BJ (cell line): ENCODE measurements at regions not wholly inside any gene's neighbourhood (a gene's known extent, or its start where the extent isn't known, plus 50 kb on each side); places are given as distances from the start of the nearest gene placed in this dataset.

Experiments
- CTCF ChIA-PET: fragments of 350-600 bp; formaldehyde crosslinking; extraction: SDS; loops from one replicate; lab custom pipeline; 2021; ENCODE audit warnings: antibody characterized with exemption, inconsistent platforms; lab: Yijun Ruan, JAX
- POLR2A ChIA-PET: fragments of 300-600 bp; sonication (Branson Sonifier 250); formaldehyde crosslinking; extraction: SDS; loops from one replicate; lab custom pipeline; 2021; ENCODE audit warnings: antibody characterized with exemption; lab: Charles Lee
- DNase-seq: peaks from one replicate; pipeline ENCODE4 v3.0.0-alpha.2; 2011; ENCODE audit warnings: low read depth
- H3K27me3 ChIP-seq: 2 replicates; pipeline ENCODE4 v1.6.0; 2011; ENCODE audit warnings: low read length; ENCODE audit not compliant: control insufficient read depth, insufficient read depth
- H3K36me3 ChIP-seq: 2 replicates; pipeline ENCODE4 v1.5.1; 2011; ENCODE audit warnings: low read length; ENCODE audit not compliant: control insufficient read depth, insufficient read depth
- H3K4me3 ChIP-seq: 2 replicates; pipeline ENCODE4 v1.5.1; 2011; ENCODE audit warnings: low read depth, mild to moderate bottlenecking, control low read depth, low read length
- TF ChIP-seq, protein P1 (sequence below): IDR thresholded peaks from 2 replicates; pipeline ENCODE4 v1.5.1; 2011; ENCODE audit warnings: low read depth, mild to moderate bottlenecking, control low read depth, inconsistent platforms, low read length, moderate library complexity; ENCODE audit not compliant: insufficient read depth

DNA sequence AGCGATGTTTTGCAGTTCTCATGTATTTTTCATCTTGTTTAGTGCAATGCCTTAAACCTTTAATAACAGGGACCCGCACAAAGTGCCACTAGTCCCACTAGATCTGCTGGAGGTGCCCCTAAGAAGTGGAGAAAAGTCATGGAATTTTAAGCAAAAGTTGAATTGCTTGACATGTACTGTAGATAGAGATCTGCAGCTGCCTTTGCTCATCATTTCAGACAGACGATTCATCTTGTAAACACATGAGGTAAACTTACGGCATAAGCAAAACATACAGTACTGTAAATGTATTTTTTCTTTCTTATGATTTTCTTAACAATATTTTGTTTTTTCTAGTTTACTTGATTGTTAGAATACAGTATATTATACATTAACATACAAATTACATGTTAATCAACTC is 295.6 kb downstream of the CASP12 start:
- ChIA-PET CTCF (no interaction called here), POLR2A (no interaction called here)
- no peaks in the 10 kb centered on the region for H3K36me3 ChIP-seq
- DNase-seq: no peak
- TF ChIP-seq, protein P1, sequence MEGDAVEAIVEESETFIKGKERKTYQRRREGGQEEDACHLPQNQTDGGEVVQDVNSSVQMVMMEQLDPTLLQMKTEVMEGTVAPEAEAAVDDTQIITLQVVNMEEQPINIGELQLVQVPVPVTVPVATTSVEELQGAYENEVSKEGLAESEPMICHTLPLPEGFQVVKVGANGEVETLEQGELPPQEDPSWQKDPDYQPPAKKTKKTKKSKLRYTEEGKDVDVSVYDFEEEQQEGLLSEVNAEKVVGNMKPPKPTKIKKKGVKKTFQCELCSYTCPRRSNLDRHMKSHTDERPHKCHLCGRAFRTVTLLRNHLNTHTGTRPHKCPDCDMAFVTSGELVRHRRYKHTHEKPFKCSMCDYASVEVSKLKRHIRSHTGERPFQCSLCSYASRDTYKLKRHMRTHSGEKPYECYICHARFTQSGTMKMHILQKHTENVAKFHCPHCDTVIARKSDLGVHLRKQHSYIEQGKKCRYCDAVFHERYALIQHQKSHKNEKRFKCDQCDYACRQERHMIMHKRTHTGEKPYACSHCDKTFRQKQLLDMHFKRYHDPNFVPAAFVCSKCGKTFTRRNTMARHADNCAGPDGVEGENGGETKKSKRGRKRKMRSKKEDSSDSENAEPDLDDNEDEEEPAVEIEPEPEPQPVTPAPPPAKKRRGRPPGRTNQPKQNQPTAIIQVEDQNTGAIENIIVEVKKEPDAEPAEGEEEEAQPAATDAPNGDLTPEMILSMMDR: no peak
- H3K27me3 ChIP-seq: no peaks in the 10 kb centered on the region
- no peak overlapping the region for H3K4me3 ChIP-seq

DNA sequence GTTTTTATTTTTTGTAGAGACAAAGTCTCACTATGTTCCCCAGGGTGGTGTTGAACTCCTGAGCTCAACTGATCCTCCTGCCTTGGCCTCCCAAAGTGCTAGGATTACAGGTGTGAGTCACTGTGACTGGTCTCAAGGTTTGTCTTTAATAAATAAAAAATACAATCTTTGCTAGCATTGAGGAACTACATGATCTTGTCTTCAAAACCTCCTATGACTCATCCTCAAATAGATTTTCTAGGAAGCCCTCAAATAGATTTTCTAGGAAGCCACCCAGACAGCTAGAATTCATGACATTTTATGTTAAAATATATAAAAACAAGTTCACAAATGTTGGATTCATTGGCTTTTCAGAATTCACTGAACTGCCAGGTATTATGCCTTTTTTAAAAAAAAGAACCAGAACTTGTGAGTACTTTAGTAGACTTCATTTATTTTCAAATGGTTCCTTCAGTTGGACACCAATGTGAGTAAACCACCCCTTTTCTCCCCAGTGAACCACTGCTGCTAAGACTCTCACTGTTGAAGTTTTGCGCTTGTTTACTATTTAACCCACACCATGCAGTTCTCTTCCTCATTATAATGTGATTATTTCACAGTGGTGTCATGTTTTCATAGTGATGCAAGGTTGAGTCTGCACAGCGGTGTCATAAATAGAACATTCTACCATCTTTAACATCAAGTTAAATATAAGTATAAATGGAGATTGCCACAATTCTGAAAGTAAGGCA is 303.9 kb downstream of the CASP12 start:
- TF ChIP-seq, protein P1: no peak
- ChIA-PET POLR2A (no interaction called here), CTCF (no interaction called here)
- Histone ChIP-seq H3K27me3 (no peaks in the 10 kb centered on the region), H3K36me3 (no peaks in the 10 kb centered on the region), H3K4me3 (no peak overlapping the region)
- DNase-seq: no peak

DNA sequence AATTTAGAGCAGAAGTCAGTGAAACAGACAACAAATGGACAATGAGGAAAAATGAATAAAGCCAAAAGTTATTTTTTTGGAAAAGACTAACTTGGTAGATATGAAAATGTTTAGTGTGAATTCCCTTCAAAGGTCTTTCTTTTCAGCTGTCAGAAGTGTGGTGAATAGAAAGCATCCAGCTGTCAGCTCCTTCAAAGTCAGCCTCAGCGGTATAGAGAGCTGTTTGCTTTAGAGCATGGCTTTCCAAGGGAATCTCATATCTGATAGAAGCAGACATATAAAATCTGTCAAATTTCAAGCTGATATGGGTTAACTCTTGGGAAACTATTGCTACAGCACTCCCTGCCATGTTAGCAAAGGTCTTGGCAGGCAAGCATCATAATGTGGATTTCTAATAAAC is 309.3 kb downstream of the CASP12 start:
- TF ChIP-seq, protein P1: no peak
- no peaks in the 10 kb centered on the region for H3K36me3 ChIP-seq
- H3K27me3 ChIP-seq: no peaks in the 10 kb centered on the region
- no peak overlapping the region for H3K4me3 ChIP-seq
- no peak for DNase-seq
- ChIA-PET CTCF (no interaction called here), POLR2A (interaction anchor here (0.7 kb wide), 1 partner anchor 259 kb away, joined by 4 read pairs; no protein-coding TSS in a partner anchor)

DNA sequence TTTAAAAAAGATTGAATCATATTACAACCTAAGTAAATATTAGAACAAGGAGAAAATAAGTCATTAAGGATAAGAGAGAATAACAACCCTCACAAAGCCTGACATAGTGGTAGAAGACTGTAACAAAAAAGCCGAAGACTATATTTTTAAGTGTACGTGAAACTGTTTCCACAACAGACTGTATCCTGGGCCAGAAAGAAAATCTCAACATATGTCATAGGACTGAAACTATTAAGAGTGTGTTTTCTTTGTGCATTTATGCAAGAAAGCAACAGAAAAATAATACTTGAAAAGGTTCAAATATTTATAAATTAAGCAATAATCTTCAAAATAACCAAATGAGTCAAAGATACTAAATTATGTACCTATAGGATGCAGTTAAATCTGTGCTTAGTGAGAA is 309.8 kb downstream of the CASP12 start:
- TF ChIP-seq, protein P1: no peak
- no peaks in the 10 kb centered on the region for H3K36me3 ChIP-seq
- CTCF ChIA-PET: no interaction called here
- H3K4me3 ChIP-seq: no peak overlapping the region
- no peaks in the 10 kb centered on the region for H3K27me3 ChIP-seq
- POLR2A ChIA-PET: interaction anchor here (0.7 kb wide), 1 partner anchor 259 kb away, joined by 4 read pairs; no protein-coding TSS in a partner anchor
- DNase-seq: no peak

DNA sequence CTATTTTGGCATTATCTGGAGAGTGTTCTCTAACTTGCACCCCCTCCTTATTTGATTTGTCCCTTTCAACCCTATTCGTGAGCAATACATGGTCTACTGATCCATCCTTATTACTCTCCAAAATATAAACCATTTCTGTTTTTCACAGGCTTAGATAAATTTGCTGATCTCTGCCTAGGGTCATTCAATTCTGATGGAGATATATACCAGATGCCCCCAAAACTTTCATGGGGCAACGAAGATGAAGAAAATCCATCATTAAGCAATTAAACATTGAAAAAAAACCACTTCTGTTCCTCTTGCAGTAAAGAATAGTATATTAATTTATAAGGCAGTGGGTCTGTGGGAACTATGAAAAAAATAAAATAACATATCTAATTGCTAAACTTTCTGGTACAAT is 313.4 kb downstream of the CASP12 start:
- DNase-seq: no peak
- POLR2A ChIA-PET: no interaction called here
- CTCF ChIA-PET: no interaction called here
- Histone ChIP-seq H3K27me3 (no peaks in the 10 kb centered on the region), H3K36me3 (no peaks in the 10 kb centered on the region), H3K4me3 (no peak overlapping the region)
- TF ChIP-seq, protein P1: no peak
